ENCODE measurements at regions not wholly inside any gene's neighbourhood (a gene's known extent, or its start where the extent isn't known, plus 50 kb on each side); places are given as distances from the start of the nearest gene placed in this dataset.

DNA sequence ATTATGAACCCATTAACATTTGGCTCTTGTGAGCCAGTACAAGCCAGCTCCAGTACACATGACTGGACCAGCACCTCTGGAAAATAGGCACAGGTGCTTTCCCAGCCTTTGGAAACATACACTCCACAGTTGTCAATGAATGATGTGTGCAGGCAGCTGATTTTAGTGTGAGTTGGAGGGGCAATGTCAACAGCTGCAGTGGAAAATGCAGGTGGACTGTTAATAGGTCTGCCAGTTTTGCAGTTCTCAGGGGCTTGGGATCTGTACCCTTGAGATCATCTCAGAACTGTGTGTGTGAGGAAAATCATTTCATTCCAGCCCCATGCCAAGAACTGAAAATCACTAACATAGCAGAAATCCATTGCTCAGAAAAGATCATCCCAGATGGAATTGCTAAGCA is 81.7 kb upstream of the CHRDL1 start:
- Mint-ChIP-seq H3K27me3 (ENCODE audit: low read depth) (peaks cover 3% of the 10 kb centered on the region), H3K4me1 (no peaks in the 10 kb centered on the region), H3K27ac (no peak overlapping the region), H3K4me3 (no peak overlapping the region), H3K36me3 (no peaks in the 10 kb centered on the region), H3K9me3 (peaks cover 27% of the 10 kb centered on the region)
- TF ChIP-seq CTCF (IDR thresholded peaks at IDR 0.05; ENCODE audit: unreplicated experiment), result no peak
- DNase-seq (ENCODE audit: low spot score in 2 of 2, unreplicated experiment in 2 of 2), result no peak

DNA sequence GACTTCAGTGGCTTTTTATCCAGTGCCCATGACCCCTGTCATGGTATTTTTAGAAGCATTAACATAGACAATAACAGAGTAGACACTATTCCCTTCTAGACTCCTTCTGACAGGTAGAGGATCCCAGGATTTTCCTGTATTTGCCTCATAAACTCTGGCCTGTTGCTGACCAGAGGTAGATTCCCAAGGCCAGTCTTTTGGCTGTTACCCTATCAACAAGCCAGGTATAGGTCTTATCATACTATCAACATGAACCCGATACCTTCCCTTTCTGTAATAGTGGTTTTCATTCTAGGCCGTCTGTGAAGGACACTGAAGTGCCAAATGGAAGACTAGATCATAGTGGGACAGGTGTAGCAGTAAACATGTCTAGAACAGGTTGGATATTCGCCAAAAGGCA is 76.2 kb upstream of the CHRDL1 start:
- no peak for DNase-seq (ENCODE audit: low spot score in 2 of 2, unreplicated experiment in 2 of 2)
- peaks cover 9% of the 10 kb centered on the region for H3K9me3 Mint-ChIP-seq
- no peak overlapping the region for H3K27ac Mint-ChIP-seq
- no peaks in the 10 kb centered on the region for H3K27me3 Mint-ChIP-seq (ENCODE audit: low read depth)
- H3K4me1 Mint-ChIP-seq, result no peaks in the 10 kb centered on the region
- no peaks in the 10 kb centered on the region for H3K36me3 Mint-ChIP-seq
- H3K4me3 Mint-ChIP-seq, result no peak overlapping the region
- TF ChIP-seq CTCF (IDR thresholded peaks at IDR 0.05; ENCODE audit: unreplicated experiment), result no peak

GRCh38 chrX:110866421-110866820 is 70.8 kb upstream of the CHRDL1 start:
- Mint-ChIP-seq H3K36me3 (no peaks in the 10 kb centered on the region), H3K9me3 (peaks cover 9% of the 10 kb centered on the region)

GRCh38 chrX:110863883-110864282 is 68.3 kb upstream of the CHRDL1 start:
- Mint-ChIP-seq H3K4me1 (no peaks in the 10 kb centered on the region), H3K36me3 (no peaks in the 10 kb centered on the region), H3K4me3 (no peak overlapping the region), H3K27ac (no peak overlapping the region), H3K27me3 (ENCODE audit: low read depth) (peaks cover 20% of the 10 kb centered on the region), H3K9me3 (peaks cover 20% of the 10 kb centered on the region)
- TF ChIP-seq CTCF (IDR thresholded peaks at IDR 0.05; ENCODE audit: unreplicated experiment), result no peak
- no peak for DNase-seq (ENCODE audit: low spot score in 2 of 2, unreplicated experiment in 2 of 2)

More at GRCh38 chrX:110866421-110866820, 70.8 kb upstream of the CHRDL1 start:
- H3K4me1 Mint-ChIP-seq, result no peaks in the 10 kb centered on the region
- no peak for DNase-seq (ENCODE audit: low spot score in 2 of 2, unreplicated experiment in 2 of 2)
- TF ChIP-seq CTCF (IDR thresholded peaks at IDR 0.05; ENCODE audit: unreplicated experiment), result no peak
- no peak overlapping the region for H3K4me3 Mint-ChIP-seq
- no peak overlapping the region for H3K27ac Mint-ChIP-seq
- peaks cover 3% of the 10 kb centered on the region for H3K27me3 Mint-ChIP-seq (ENCODE audit: low read depth)

GRCh38 chrX:110858565-110858964 is 62.9 kb upstream of the CHRDL1 start:
- no peak for TF ChIP-seq CTCF (IDR thresholded peaks at IDR 0.05; ENCODE audit: unreplicated experiment)
- no peaks in the 10 kb centered on the region for H3K4me1 Mint-ChIP-seq
- peaks cover 15% of the 10 kb centered on the region for H3K9me3 Mint-ChIP-seq
- DNase-seq (ENCODE audit: low spot score in 2 of 2, unreplicated experiment in 2 of 2), result no peak
- H3K27me3 Mint-ChIP-seq (ENCODE audit: low read depth), result peaks cover 34% of the 10 kb centered on the region
- no peaks in the 10 kb centered on the region for H3K36me3 Mint-ChIP-seq
- no peak overlapping the region for H3K27ac Mint-ChIP-seq
- H3K4me3 Mint-ChIP-seq, result no peak overlapping the region

DNA sequence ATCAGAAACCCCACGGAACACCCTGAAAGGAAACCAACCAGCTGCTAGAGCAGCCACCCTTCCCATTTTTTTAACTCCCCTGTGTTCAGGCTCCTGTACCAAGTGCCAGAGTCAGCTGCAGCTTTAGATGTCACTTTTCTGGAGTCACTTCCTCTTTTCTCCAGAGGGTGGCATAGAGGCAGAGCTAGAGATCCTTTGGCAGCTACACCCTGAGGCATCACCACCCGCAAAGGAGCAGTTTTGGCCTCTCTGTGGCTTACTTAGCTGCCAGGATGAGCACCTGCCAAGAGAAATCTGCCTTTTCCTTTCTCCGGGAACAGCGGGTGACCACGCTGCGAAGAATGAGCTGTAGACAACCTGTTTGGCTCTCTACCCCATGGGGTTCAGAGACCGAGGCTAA is 58.0 kb upstream of the CHRDL1 start:
- no peak for DNase-seq (ENCODE audit: low spot score in 2 of 2, unreplicated experiment in 2 of 2)
- Mint-ChIP-seq H3K9me3 (peaks cover 4% of the 10 kb centered on the region), H3K27me3 (ENCODE audit: low read depth) (peaks cover 18% of the 10 kb centered on the region), H3K4me3 (no peak overlapping the region), H3K36me3 (no peaks in the 10 kb centered on the region), H3K27ac (no peak overlapping the region), H3K4me1 (no peaks in the 10 kb centered on the region)
- TF ChIP-seq CTCF (IDR thresholded peaks at IDR 0.05; ENCODE audit: unreplicated experiment), result peak; percentile 36

Measured in mesothelial cell of epicardium (in vitro differentiated cells).